Thyroid gland (tissue), 4 donors: ENCODE measurements at regions not wholly inside any gene's neighbourhood (a gene's known extent, or its start where the extent isn't known, plus 50 kb on each side); places are given as distances from the start of the nearest gene placed in this dataset.

Experiments used
- POLR2A ChIP-seq, 2 donors: fragments of 450-650 bp; IDR thresholded peaks; one replicate each; pipeline ENCODE4 v1.6.1; 2017; ENCODE audit warnings: antibody characterized with exemption in 2 of 2, mild to moderate bottlenecking in 2 of 2, moderate library complexity in 1 of 2
- TF ChIP-seq, protein P1 (sequence below), 6 experiments: fragments of 200-600 bp in 3 of 6; fragments of 450-650 bp in 3 of 6; sonication (generic) in 3 of 6; IDR thresholded peaks; one replicate each; pipeline ENCODE4 v1.5.1; 2016 to 2019; ENCODE audit warnings: antibody characterized with exemption in 6 of 6, mild to moderate bottlenecking in 2 of 6, inconsistent platforms in 1 of 6, moderate library complexity in 1 of 6

DNA sequence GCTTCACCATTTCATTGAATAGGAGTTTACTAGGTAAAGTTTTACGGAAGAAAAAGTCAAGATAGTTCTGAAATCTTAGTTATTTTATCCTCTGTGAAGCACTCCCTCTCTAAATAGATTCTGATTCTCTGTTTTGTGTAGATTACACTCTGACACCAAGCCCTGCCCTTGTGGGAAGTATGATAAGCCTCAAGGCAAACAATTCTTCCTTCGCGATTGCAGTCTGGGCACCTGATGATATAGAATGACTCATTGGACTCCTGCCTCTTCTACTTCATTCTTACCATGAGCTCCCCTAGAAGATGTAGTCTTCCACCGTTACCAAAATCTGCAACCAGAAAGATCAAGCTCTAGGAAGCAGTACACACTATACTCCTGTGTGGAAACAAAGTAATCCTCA is 626.9 kb upstream of the PTGER4 start:
- TF ChIP-seq, protein P1, sequence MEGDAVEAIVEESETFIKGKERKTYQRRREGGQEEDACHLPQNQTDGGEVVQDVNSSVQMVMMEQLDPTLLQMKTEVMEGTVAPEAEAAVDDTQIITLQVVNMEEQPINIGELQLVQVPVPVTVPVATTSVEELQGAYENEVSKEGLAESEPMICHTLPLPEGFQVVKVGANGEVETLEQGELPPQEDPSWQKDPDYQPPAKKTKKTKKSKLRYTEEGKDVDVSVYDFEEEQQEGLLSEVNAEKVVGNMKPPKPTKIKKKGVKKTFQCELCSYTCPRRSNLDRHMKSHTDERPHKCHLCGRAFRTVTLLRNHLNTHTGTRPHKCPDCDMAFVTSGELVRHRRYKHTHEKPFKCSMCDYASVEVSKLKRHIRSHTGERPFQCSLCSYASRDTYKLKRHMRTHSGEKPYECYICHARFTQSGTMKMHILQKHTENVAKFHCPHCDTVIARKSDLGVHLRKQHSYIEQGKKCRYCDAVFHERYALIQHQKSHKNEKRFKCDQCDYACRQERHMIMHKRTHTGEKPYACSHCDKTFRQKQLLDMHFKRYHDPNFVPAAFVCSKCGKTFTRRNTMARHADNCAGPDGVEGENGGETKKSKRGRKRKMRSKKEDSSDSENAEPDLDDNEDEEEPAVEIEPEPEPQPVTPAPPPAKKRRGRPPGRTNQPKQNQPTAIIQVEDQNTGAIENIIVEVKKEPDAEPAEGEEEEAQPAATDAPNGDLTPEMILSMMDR (IDR thresholded peaks at IDR 0.05): no peak
- no peak for TF ChIP-seq POLR2A (IDR thresholded peaks at IDR 0.05)
